NB4 (cell line): ENCODE measurements at regions not wholly inside any gene's neighbourhood (a gene's known extent, or its start where the extent isn't known, plus 50 kb on each side); places are given as distances from the start of the nearest gene placed in this dataset.

Source experiments
- DNase-seq: peaks from one replicate; pipeline ENCODE4 v3.0.0; 2010; ENCODE audit warnings: low read depth
- H3K4me3 ChIP-seq: one replicate; pipeline ENCODE4 v1.5.1; 2011; ENCODE audit warnings: mild to moderate bottlenecking, low read depth, low read length, moderate library complexity
- MYC ChIP-seq: IDR thresholded peaks from 2 replicates; pipeline ENCODE4 v1.6.1; 2011; ENCODE audit warnings: low read depth, low read length
- POLR2A ChIP-seq: IDR thresholded peaks from 2 replicates; pipeline ENCODE4 v1.6.1; 2011; ENCODE audit warnings: mild to moderate bottlenecking; ENCODE audit not compliant: insufficient read length; ENCODE audit errors: extremely low read depth
- TF ChIP-seq, protein P1 (sequence below): IDR thresholded peaks from 2 replicates; pipeline ENCODE4 v1.6.1; 2011; ENCODE audit warnings: low read depth, low read length
- TF ChIP-seq, protein P2 (sequence below): IDR thresholded peaks from one replicate; pipeline ENCODE4 v1.5.1; 2012; ENCODE audit warnings: low read depth, low read length

DNA sequence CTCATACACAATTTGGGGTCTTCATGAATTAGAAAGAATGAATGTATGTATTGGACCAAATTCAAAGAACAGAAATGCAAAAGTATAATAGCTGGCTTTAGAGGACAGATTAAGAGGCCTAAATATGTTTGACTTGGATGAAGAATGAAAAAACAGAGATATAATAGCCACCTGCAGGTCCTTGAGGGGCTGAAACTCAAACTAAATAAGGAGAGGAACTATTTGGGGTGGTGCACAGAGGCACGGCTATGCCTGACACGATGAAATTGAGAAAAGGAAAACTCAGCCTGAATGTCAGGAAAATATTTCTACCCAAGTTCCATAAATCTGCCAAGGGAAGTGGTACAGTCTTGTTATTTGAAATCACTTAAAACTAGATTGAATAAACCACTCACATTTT, 222.9 kb upstream of the DDHD1 start:
- no peak for DNase-seq
- TF ChIP-seq POLR2A: no peak
- TF ChIP-seq, protein P1, sequence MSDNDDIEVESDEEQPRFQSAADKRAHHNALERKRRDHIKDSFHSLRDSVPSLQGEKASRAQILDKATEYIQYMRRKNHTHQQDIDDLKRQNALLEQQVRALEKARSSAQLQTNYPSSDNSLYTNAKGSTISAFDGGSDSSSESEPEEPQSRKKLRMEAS: no peak
- TF ChIP-seq, protein P2, sequence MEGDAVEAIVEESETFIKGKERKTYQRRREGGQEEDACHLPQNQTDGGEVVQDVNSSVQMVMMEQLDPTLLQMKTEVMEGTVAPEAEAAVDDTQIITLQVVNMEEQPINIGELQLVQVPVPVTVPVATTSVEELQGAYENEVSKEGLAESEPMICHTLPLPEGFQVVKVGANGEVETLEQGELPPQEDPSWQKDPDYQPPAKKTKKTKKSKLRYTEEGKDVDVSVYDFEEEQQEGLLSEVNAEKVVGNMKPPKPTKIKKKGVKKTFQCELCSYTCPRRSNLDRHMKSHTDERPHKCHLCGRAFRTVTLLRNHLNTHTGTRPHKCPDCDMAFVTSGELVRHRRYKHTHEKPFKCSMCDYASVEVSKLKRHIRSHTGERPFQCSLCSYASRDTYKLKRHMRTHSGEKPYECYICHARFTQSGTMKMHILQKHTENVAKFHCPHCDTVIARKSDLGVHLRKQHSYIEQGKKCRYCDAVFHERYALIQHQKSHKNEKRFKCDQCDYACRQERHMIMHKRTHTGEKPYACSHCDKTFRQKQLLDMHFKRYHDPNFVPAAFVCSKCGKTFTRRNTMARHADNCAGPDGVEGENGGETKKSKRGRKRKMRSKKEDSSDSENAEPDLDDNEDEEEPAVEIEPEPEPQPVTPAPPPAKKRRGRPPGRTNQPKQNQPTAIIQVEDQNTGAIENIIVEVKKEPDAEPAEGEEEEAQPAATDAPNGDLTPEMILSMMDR: no peak
- no peak for TF ChIP-seq MYC

DNA sequence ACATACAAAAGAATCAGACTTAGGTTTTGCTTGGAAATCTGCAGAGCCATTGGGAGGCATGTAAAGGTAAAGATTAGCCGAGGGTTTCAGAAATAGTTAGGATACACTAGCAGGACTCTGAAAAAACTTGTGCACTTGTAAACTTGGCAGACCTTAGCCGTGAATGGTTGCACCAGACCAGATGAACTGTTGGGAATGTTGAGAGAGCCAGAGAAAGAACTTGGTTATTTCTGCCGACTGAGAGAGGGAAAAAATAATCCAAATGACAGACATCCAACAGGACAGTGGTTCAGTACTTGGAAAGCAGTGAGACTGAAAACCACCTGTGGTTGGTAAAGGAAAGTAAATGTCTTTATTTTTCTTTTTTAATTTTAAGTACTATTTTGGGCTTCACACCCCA, 222.5 kb upstream of the DDHD1 start:
- no peak for DNase-seq
- TF ChIP-seq, protein P1: no peak
- TF ChIP-seq, protein P2: no peak
- TF ChIP-seq POLR2A (no peak), MYC (no peak)
- no peak overlapping the region for H3K4me3 ChIP-seq

More for the DNA sequence above, 222.9 kb upstream of the DDHD1 start:
- no peak overlapping the region for H3K4me3 ChIP-seq

DNA sequence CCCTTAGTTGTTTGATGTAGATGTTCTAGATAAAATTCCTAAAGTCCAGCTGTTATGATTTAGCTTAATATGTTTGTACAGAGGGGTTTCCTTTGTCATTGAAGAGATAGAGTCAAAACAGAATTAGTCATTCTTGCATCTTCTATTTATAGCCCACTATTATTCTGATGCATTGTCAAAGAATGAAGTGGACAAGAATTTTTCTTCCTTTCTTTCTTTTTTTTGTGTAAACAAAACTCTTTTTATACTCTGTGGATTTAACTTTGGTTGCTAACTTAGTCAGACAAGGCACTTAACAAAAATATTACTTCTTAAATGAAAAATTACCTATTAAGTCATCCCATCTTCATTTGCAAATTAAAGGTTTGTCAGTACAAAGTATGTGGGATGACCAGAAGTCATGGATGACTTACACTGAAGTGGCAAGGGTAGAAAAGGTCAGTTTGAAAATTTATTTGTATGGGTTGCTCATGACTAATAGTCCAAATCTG, 215.6 kb upstream of the DDHD1 start:
- DNase-seq: no peak
- no peak overlapping the region for H3K4me3 ChIP-seq
- TF ChIP-seq, protein P2: no peak
- no peak for TF ChIP-seq MYC
- TF ChIP-seq, protein P1: no peak
- TF ChIP-seq POLR2A: no peak

DNA sequence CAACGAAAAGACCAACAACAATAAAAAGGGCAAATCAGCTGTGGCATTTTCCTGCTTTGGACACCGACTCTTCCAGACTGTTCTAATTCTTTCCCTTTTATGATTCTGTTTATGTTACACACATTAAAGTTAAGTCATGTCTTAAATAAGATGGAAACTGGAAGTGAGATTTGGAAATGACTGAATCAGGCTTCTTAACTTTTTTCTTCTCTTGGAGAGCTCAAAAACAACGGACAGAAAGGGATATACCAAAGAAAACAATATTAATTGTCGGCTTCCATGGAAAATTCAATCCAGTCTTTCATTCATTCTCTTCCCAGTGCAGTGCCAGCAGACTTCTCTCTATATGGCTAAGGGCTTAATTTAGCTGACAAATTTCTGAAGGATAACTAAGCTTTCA, 214.9 kb upstream of the DDHD1 start:
- TF ChIP-seq, protein P2: no peak
- TF ChIP-seq, protein P1: no peak
- TF ChIP-seq POLR2A (no peak), MYC (no peak)
- H3K4me3 ChIP-seq: no peak overlapping the region
- no peak for DNase-seq

DNA sequence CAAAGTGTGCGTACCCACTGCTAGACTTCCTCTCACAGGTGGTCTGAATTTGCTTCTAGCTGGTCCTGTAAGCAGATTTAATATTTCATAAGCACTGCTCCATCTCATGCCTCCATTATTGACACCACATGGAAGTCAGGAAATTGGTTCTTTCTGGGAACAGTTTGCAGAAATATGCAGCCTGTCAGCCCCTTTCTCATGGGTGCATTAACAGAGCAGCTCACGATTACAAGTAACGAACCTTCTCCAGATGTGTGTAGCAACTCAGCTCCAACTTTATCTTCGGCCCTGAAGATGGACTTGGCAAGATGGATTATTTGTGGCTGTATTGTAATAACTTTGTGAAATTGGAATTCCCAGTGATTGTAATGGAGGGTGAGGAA, 214.5 kb upstream of the DDHD1 start:
- TF ChIP-seq MYC: no peak
- TF ChIP-seq, protein P2: no peak
- TF ChIP-seq, protein P1: no peak
- TF ChIP-seq POLR2A: no peak
- H3K4me3 ChIP-seq: no peak overlapping the region

More for the DNA sequence above, 214.5 kb upstream of the DDHD1 start:
- DNase-seq: no peak
